ENCODE measurements at regions not wholly inside any gene's neighbourhood (a gene's known extent, or its start where the extent isn't known, plus 50 kb on each side); places are given as distances from the start of the nearest gene placed in this dataset.

- Histone ChIP-seq H3K36me3 (no peaks in the 10 kb centered on the region), H3K27ac (no peak overlapping the region), H3K4me1 (no peaks in the 10 kb centered on the region), H3K27me3 (no peaks in the 10 kb centered on the region), H3K9me3 (no peaks in the 10 kb centered on the region), H3K4me3 (no peak overlapping the region)
- TF ChIP-seq POLR2A (IDR thresholded peaks at IDR 0.05) = no peak
- TF ChIP-seq CTCF (IDR thresholded peaks at IDR 0.05) = no peak
- no peak for DNase-seq
Measured at GRCh38 chr4:141909541-141909940, 273.2 kb downstream of the IL15 start.

GRCh38 chr4:141912831-141913230 lies 276.4 kb downstream of the IL15 start:
- H3K36me3 ChIP-seq = no peaks in the 10 kb centered on the region
- no peak for TF ChIP-seq CTCF (IDR thresholded peaks at IDR 0.05)
- H3K27ac ChIP-seq = no peak overlapping the region
- no peaks in the 10 kb centered on the region for H3K27me3 ChIP-seq
- no peaks in the 10 kb centered on the region for H3K4me1 ChIP-seq
- H3K4me3 ChIP-seq = no peak overlapping the region
- no peak for DNase-seq
- no peaks in the 10 kb centered on the region for H3K9me3 ChIP-seq

GRCh38 chr4:141913928-141914327 lies 277.5 kb downstream of the IL15 start:
- DNase-seq = no peak
- Histone ChIP-seq H3K27me3 (no peaks in the 10 kb centered on the region), H3K4me3 (no peak overlapping the region), H3K9me3 (no peaks in the 10 kb centered on the region), H3K27ac (no peak overlapping the region), H3K4me1 (no peaks in the 10 kb centered on the region), H3K36me3 (no peaks in the 10 kb centered on the region)
- TF ChIP-seq CTCF (IDR thresholded peaks at IDR 0.05) = no peak
- TF ChIP-seq POLR2A (IDR thresholded peaks at IDR 0.05) = no peak

- Histone ChIP-seq H3K9me3 (no peaks in the 10 kb centered on the region), H3K27ac (no peak overlapping the region), H3K4me1 (no peaks in the 10 kb centered on the region), H3K27me3 (no peaks in the 10 kb centered on the region), H3K36me3 (no peaks in the 10 kb centered on the region), H3K4me3 (no peak overlapping the region)
- no peak for DNase-seq
- TF ChIP-seq POLR2A (IDR thresholded peaks at IDR 0.05) = no peak
- no peak for TF ChIP-seq CTCF (IDR thresholded peaks at IDR 0.05)
Measured at GRCh38 chr4:141914746-141915145, 278.4 kb downstream of the IL15 start.

- DNase-seq = no peak
- H3K4me3 ChIP-seq = no peak overlapping the region
- no peaks in the 10 kb centered on the region for H3K36me3 ChIP-seq
- no peak overlapping the region for H3K27ac ChIP-seq
- no peaks in the 10 kb centered on the region for H3K27me3 ChIP-seq
- no peaks in the 10 kb centered on the region for H3K4me1 ChIP-seq
- H3K9me3 ChIP-seq = no peaks in the 10 kb centered on the region
- TF ChIP-seq CTCF (IDR thresholded peaks at IDR 0.05) (no peak), POLR2A (IDR thresholded peaks at IDR 0.05) (no peak)
Measured at GRCh38 chr4:141919649-141920048, 283.3 kb downstream of the IL15 start.

- DNase-seq = no peak
- H3K27me3 ChIP-seq = no peaks in the 10 kb centered on the region
- H3K36me3 ChIP-seq = no peaks in the 10 kb centered on the region
- H3K4me1 ChIP-seq = no peaks in the 10 kb centered on the region
- no peak overlapping the region for H3K4me3 ChIP-seq
- no peak for TF ChIP-seq CTCF (IDR thresholded peaks at IDR 0.05)
- no peak for TF ChIP-seq POLR2A (IDR thresholded peaks at IDR 0.05)
- no peaks in the 10 kb centered on the region for H3K9me3 ChIP-seq
- no peak overlapping the region for H3K27ac ChIP-seq
Measured at GRCh38 chr4:141921293-141921692, 284.9 kb downstream of the IL15 start.

All from Peyer's patch (tissue), 4 donors.